HG02973 (cell line): ENCODE measurements at regions not wholly inside any gene's neighbourhood (a gene's known extent, or its start where the extent isn't known, plus 50 kb on each side); places are given as distances from the start of the nearest gene placed in this dataset.
"Not testable (repeated sequence)": the region's sequence is repeated elsewhere in the genome, so short reads cannot be mapped to it uniquely, and the experiment has no call there.

ENCODE experiments used
- ATAC-seq: cut with Tn5 transposase; IDR thresholded peaks from one replicate; pipeline ENCODE4 v1.9.1; 2021; ENCODE audit warnings: moderate library complexity; ENCODE audit not compliant: unreplicated experiment

- no peak for ATAC-seq
Observed at GRCh38 chr10:36766415-36766810, 359.0 kb upstream of the ANKRD30A start.

- ATAC-seq, result no peak
Observed at GRCh38 chr10:36765782-36766414, 359.5 kb upstream of the ANKRD30A start.

GRCh38 chr10:36764823-36765222 is 360.6 kb upstream of the ANKRD30A start:
- no peak for ATAC-seq

- no peak for ATAC-seq
Observed at GRCh38 chr10:36761121-36761520, 364.3 kb upstream of the ANKRD30A start.

GRCh38 chr10:36759141-36759805 is 366.1 kb upstream of the ANKRD30A start:
- no peak for ATAC-seq

GRCh38 chr10:36748128-36748871 is 377.1 kb upstream of the ANKRD30A start:
- no peak for ATAC-seq

GRCh38 chr10:36739884-36740445 is 385.4 kb upstream of the ANKRD30A start:
- no peak for ATAC-seq

GRCh38 chr10:36738738-36739431 is 386.5 kb upstream of the ANKRD30A start:
- no peak for ATAC-seq

GRCh38 chr10:36736311-36736710 is 389.1 kb upstream of the ANKRD30A start:
- no peak for ATAC-seq

GRCh38 chr10:36734590-36734989 is 390.8 kb upstream of the ANKRD30A start:
- ATAC-seq, result not testable (repeated sequence)

DNA sequence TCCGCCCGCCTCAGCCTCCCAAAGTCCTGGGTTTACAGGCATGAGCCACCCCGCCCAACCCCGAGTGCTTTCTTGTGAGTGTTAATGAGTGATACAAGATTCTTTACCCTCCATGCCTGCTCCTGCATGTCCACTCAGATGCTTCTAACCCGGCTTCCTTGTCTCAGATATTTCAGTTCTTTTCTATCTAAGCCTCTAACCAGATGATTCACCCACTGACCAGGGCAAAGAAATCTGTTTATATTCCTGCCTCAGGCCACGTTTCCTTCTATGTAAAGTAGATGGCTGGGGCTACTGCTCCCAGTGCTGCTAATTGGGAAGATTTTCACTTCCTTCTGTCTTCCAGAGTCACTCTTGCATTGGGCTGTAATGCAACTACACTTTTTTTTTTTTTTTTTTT is 395.1 kb upstream of the ANKRD30A start:
- no peak for ATAC-seq

- ATAC-seq, result no peak
Observed at GRCh38 chr10:36728626-36729025, 396.8 kb upstream of the ANKRD30A start.

GRCh38 chr10:36725581-36726520 is 399.5 kb upstream of the ANKRD30A start:
- no peak for ATAC-seq

GRCh38 chr10:36722777-36723176 is 402.6 kb upstream of the ANKRD30A start:
- ATAC-seq, result no peak

GRCh38 chr10:36721871-36722270 is 403.5 kb upstream of the ANKRD30A start:
- no peak for ATAC-seq

GRCh38 chr10:36720895-36721294 is 404.5 kb upstream of the ANKRD30A start:
- no peak for ATAC-seq

DNA sequence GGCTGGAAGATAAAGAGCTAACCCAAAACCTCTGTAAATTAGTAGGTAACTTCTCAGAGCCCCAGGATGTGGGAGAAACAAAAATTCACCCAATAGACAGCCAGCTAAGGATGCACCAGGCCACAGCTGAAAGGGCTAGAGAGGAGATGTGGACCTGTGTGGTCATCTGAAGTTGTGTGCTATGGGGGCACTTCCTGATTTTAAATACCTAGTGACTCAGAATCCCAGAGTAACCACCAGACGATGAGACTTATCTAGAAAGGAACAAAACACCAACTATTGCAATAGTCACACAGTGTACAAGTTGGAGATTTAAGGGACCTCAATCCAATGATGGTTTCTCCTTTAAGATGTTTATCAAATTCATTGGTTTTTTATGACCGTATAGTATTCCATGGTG is 408.3 kb upstream of the ANKRD30A start:
- ATAC-seq, result no peak

DNA sequence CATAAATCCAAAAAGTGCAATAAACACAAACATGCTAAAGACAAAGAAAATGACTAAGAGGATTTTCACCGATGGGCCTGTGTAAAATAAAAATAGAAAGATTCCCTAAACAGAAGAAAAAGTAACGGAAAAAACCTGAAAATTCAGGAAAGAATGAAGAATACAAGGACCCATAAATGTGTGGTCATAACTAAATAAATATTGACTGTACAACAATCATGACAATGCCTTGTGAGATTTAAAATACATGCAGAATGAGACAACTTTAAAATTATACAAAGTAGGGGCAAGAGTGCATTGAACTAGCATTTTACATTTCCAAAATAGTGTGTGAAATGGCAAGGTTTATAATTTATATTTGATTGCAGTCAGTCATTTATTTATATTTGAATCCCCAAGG is 409.1 kb upstream of the ANKRD30A start:
- ATAC-seq, result no peak

DNA sequence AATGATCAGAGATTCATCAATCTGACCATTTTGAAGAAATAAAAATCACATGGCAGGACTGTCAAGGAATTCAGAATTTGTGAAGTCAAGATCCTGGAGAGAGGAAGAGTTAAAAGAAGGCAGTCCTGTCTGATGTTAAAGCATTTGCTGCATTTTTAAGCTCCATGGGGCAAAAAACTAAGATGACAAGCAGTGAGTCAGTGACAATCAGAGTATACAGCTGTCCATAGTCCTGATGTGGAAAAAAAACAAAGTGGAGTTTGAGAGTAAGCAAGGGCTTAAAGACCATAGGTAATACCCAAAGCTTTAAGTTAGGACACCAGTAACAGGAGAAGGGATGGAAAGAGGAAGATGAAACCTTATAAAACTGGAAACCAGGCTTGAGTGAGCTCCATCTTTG is 412.7 kb upstream of the ANKRD30A start:
- ATAC-seq, result no peak

DNA sequence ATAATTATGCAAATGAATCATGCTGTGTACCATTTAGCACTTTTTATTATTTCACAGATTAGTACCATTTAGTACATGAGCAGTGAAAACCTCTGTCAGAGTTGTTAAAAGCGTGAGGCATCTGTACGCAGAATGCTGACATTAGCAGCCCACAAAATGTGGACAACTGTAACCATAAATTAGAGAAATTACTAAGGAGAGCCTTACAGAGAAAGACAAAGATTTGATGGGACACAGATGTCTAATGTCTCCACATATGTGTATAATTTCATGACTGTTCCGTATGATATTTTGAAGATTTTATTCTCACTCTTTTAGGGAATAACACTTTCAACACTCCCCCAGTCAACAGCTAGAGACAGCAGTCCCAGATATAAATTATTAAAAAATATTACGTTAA is 414.0 kb upstream of the ANKRD30A start:
- ATAC-seq, result no peak
